ENCODE measurements at regions not wholly inside any gene's neighbourhood (a gene's known extent, or its start where the extent isn't known, plus 50 kb on each side); places are given as distances from the start of the nearest gene placed in this dataset.

DNA sequence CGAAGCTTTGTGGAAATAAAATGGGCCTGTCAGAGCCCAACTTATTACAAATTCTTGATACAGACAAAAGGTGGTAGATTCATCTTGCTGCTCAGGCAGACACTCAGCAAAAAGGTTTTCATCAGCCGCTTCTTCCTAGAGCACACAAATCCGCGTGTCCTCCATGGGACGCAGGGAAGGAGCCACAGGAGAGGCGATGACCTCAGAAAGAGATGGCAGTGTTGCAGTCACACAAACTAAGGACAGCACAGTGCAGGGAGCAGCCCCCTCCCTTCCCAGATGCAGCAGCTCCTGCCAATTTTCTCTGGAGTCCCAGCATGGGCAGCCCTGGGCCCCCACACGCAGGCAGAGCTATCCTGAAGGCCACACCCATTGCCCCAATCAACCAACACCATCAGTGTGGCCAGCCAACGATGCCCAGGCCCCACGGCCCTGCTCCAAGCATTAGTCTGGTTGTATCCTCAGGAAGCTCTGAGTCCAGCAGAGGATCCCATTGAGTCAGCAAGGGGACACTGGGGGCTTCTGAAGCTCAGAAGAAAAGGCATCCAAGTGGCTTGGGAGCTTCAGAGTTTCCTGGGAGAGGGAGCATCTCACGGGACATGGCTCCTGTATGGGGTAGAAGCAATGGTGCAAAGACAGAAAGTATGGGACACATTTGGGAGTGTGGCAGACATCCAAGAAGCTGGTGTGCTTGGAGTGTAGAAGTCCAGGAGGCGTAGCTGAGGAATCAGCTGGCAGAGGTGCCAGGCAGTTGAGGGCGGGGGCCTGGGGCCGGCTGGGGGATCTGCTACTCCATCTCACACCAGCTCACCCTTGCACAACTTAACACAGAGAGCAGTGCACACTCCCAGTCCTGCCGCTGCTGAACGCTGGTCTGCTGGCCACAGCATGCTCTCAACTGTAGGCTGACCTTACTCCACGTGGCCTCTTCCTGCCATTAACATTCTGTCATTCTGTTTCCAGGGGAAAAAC is 142.1 kb upstream of the CST7 start:
- TF ChIP-seq EZH2 (optimal IDR thresholded peaks at IDR 0.05; ENCODE audit: low read depth, low read length) = no peak
- TF ChIP-seq, protein P1, sequence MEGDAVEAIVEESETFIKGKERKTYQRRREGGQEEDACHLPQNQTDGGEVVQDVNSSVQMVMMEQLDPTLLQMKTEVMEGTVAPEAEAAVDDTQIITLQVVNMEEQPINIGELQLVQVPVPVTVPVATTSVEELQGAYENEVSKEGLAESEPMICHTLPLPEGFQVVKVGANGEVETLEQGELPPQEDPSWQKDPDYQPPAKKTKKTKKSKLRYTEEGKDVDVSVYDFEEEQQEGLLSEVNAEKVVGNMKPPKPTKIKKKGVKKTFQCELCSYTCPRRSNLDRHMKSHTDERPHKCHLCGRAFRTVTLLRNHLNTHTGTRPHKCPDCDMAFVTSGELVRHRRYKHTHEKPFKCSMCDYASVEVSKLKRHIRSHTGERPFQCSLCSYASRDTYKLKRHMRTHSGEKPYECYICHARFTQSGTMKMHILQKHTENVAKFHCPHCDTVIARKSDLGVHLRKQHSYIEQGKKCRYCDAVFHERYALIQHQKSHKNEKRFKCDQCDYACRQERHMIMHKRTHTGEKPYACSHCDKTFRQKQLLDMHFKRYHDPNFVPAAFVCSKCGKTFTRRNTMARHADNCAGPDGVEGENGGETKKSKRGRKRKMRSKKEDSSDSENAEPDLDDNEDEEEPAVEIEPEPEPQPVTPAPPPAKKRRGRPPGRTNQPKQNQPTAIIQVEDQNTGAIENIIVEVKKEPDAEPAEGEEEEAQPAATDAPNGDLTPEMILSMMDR (IDR thresholded peaks at IDR 0.05; ENCODE audit: low read length) = no peak
